ENCODE measurements at regions not wholly inside any gene's neighbourhood (a gene's known extent, or its start where the extent isn't known, plus 50 kb on each side); places are given as distances from the start of the nearest gene placed in this dataset.

DNA sequence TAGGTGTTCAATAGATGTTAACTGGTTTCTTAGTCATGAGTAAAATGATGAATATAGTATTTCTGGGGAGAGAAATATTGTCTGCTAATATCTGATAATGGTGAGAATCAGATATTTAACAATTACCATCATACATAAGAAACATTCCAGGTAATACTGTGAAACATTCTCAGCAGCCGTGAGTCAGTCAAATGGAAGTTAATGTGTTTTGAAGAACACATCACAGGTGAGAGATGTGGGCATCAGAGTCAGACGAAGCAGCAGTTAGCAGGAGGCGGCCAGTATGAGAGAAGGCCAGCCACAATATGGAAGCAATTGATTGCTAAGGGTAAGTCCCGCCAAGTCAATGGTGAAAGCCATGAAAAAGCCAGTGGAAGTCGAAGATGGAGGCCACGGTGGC is 1035.9 kb downstream of the TUSC7 start:
- no peak for DNase-seq

DNA sequence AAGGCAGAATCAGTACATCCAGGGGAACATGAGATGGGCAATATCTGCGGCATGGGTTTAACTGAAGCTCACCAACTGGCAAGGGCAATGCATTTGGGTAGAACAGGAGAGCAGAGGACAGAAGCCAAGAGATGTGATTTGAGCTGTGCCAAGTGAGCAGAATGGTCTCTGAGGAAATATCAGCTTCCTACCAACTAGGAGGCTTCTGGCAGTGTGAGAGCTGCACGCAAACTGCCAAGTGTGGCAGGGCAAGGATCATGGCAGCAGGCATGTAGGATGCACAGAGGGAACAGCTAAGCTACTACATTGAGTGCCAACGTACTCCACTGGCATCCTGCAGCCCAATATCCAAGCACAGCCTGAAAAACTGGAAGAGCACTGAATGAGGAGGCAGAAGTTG is 1036.5 kb downstream of the TUSC7 start:
- DNase-seq = no peak

DNA sequence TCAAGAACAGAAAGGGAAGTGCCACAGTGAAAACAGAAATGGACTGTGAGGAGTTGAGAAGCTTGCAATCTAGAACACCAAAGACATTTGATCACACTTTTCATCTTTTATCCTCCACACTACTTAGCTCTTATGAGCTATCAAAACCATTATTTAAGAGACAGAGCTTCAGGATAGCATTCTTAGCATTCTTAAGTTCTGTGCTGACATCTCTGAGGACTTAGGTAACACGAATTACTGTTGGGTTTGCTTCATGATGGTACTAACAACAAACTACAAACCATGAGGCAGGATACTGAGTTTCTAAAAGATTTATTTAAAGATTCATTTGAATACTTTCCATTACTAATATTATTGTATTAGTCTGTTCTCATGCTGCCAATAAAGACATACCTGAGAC is 1038.6 kb downstream of the TUSC7 start:
- no peak for DNase-seq

DNA sequence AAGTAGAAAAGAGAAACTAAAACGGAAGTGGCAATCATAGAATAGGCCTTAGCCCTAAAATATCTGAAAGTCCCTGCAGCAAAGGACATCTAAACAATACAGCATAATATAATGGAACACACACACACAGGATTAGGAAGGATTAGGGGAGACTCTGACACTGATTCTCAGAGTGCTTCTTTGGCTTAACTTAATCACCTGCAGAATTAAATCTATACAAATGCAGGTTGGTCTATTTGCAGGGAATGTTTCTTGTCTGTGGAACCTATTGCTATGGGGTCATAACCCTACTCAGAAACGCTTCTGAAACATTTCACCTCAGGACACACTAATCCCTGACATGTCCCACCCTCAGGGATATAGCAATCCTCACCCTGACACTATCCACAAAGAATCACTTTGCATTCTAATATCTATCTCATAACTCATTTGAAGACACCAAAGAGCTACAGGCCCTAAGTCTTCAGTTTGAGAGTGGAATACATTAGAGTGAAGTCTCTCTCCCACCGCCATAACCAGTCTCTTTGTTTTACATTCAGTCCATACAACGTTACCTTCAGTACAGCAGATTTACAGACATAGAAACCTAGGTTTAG is 1041.2 kb downstream of the TUSC7 start:
- DNase-seq = no peak

DNA sequence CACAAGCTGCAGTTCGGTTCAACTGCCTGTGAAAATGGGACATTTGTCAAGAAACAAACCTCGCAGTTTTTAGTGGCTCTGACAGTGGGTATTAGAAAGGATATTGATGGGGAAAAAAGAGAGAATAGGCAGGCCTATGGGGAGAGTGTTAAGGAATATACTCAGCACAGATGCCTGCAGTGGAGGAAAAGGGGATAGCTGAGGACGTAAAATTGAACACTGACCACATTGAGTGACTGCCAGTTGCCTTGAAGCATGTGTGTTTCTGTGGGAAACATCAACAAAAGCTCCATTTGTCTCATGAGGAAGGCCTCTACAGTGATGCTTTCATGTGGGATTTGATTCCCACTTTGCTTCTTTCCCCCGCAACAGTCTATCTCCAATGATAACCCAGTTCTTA is 1042.1 kb downstream of the TUSC7 start:
- no peak for DNase-seq

DNA sequence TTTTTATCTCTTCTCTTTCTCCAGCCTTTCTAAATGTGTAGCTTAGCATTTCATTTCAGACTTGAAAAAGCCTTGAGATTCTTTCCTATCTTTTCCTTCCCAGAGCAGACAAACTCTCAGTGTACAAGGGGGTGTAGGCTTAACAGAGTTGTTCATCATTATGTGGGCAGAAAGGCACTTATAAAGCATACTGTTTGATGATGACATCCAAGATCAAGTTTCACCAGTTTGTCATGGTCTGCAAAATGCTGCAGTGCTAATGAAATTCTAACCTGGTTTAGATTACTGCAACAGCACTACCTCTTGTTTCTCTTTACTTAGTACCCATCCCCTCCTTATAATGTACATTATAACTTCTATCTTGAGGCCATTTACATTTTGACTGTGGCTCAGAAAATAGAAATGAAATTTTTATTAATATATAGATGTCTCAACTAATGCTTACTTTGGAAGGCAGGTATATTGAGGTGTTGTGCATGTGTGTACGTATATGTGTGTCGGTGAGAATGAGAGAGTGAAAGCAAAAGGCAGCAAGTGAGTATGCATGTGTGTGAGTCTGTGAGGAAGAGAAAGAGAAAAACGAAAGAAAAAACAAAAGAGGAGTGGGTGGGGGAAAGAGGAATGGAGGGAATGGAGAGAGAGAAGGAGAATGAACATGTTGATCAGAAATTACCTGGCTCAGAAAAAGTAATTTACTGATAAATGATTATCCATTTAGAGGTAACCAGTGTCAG is 1043.6 kb downstream of the TUSC7 start:
- DNase-seq = no peak

DNA sequence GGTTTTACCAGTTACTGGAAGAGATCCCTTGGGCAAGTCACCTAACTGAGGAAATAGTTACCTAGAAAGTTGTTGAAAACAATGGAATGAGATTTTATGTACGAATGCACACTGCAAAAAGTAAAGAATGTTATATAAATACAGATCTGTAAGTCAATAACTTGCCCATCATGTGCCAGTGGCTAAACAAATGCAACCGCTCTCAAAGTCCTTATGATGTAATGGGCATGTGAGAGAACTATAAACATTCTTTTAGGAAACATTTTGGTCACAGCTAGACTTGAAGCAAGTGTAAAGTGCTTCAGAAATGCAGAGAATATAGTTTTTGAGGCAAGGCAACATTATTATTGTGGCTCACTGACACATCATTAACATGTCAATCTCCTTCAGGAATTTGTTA is 1044.5 kb downstream of the TUSC7 start:
- no peak for DNase-seq

DNA sequence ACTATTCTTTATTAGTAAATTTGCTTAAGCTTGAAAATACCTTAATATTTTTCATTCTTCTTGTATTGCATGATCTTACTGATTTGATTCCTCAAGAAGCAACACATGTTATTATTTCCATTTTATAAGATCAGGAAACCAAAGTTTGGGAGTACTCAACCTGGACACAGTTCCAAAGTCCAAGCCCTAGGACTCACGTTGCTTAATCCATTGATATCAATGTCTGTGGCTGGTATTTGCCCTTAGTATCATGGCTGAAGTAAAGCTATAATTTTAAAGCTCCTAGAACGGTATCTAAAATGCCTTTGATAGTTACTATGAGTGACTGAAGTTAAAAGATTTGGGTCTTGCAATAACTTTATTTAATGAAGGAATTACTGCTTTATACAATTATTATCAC is 1045.3 kb downstream of the TUSC7 start:
- DNase-seq = no peak

DNA sequence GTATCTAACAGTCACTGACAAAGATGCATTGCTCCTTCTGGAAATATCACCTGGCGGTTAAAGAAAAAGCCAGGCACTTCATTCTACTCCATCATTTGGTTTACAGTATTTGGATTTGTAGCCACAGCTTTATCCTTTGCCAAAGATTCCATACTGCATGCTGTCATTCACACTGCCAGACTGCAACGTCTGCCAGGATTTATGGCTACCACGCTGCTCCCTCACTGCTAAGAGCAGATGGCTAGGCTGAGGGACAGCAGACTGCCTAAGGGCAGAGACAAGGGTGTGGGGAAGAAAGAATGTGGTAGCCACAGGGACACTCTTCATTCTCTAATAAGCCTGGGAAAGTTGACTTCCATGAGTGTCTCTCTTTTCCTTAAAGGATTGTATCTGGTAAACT is 1047.0 kb downstream of the TUSC7 start:
- DNase-seq = no peak

DNA sequence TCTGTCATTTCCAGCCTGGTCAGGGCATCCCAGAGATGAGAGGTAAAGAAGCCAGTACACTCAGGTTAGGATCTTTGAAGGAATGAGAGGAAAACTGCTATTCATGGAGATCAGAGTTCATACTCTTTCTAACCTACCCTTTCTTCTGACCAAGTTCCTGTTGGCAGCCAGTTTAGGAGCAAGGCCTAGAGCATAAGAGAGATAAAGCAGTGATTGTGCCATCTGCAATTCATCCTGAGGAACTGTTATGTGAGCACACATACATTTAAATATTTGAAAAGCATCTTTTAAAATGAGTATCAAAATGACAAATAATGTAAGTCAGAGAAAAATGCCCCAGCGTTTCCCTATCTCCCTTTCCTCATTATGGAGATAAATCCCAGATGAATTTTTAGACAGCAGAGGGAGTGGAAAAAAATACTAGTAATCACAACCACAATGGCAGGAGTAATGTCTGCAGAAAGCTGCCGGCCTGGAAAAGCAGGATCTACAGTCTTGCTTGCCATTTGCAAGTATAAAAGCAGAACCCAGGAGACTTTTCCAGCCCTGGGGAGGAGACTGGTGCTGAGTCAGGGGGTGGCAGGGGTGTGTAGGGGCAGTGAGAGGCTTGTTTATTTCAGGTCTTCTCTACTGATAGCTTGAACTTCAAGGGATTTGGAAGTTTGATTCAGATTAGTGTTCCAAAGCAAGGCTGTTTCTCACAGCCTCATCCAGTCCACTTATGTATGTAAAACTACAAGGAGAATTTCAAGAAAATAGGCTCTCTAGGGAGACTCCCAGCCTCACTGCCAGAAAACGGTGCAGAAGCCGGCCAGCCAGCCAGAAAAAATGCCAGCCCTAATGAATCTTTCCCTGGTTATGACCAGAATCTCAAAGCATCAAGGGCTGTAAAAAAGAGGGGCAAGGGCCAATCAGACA is 1052.4 kb downstream of the TUSC7 start:
- no peak for DNase-seq

DNA sequence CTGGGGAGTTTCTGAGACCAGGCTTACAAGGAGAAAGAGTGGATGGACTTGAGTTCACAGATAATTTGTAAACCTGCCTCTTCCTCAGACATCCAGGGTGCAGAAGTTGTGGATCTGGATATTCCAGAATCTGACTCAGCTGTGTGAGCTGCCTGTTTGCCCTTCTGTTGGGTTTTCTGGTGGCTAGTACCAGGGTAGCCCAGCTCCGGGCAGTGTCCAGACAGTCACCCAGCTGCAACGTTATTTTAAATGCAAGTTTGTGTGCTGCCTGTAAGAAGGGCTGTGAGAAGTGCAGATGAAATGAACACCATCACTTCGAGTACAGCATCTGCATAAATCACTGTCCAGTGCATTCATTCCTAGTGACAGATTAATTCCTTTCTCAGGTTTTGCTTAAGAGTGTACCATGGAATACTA is 1053.0 kb downstream of the TUSC7 start:
- no peak for DNase-seq

DNA sequence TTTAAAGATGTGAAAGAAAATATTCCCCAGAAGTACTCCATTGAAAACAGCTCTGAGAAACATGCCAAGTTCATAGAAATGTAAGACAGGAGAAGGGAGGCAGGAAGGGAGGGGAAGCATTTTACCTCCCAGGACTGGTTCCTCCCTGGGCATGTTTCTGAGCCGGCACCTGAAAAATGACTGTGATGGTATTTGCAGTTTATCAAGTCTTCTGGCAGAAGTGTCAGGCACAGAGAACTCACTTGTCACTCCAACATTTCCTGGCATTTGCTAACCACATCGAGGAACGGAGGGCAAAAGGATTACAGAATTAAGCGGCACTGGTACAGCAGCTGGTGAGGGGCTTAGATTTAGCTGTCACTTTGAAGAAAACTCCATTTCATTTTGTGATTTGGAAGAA is 1054.0 kb downstream of the TUSC7 start:
- no peak for DNase-seq

DNA sequence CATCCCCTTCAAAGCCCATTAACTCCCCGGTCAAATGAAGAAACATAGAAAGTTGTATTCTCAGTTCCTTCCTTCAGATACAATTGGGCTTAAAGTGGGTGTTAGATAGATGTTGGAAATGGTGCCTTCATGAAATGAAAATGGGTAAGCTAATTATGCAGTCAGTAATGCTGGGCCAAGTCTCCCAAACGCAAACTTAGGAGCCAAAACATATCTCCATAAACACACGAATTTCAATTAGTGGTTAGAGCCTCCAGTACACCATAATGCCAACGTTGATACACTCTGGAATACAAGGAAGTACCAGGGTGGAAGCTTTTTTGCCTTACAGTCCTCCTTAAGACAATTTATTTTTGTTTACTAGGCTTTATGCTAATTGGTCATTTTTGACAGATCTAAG is 1059.0 kb downstream of the TUSC7 start:
- DNase-seq = no peak

DNA sequence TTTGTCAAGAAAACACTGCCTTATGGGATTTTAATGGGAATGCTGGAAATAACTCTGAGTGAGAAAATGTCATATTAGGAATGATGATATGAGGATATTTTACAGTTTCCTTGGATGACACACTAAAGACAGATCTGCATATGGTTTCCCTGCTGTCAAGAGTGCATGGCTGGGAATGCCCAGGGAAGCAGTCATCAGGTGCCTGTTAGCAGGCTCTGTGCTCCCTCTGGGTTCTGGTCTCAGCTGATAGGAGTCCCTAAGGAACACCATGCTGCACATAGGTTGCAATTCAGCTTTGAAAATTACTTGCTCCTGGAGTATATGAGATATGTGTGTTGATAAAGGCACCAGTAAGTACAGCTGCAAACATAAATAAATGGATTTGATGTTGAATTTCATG is 1064.6 kb downstream of the TUSC7 start:
- no peak for DNase-seq

DNA sequence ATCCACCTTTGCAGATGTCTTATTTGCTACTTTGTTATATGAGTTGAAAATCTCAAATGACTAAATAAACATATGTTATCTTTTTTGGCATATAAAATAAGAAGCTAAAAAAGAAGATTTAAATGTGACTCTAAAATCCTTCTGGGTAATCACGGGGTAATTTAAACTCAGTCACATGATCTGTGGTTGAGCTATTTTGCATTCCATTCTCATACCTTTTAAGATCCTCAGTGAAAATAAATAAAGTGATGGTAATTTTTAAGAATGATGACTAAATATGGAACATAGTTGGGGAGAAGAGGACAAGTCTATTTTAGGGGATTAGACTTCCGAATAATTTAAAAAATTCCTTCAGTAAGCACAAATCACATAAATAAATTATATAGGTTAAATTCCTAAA is 1076.8 kb downstream of the TUSC7 start:
- DNase-seq = no peak

DNA sequence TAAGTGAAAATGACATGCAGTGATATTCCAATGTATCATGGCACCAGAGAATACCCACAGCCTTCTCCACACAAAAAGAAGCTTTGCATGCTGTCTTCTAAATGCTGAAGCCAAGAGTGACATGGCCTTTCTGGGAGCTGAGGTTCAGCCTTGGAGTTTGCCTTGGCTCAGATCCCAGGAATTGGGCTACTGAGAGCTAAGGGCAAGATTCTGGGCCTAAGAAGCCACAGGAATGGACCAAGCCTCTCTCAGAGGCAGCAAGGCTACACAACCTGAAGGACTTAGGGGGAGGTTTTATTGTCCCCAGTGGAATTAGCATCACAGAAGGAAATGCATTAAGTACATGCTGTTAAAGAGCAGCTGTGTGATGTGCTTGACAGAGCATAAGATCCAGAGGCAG is 1078.5 kb downstream of the TUSC7 start:
- no peak for DNase-seq

DNA sequence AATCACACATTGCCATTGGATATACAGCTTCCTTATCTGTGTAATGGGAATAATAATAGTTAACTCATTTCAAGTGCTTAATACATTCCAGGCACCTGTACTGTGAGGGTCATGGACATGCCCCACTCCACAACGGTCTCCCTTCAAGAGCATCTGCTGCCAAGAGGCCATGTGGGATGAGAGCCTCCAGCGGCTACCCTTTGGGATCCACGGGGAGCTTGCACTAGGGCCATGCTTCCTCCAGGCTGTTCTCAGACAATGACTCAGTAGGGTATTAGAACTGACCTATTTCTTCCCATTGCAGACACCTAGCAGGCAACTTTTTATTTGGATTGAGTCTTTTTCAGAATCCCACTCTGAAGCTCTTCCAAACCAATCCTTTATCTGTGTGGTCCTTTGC is 1078.9 kb downstream of the TUSC7 start:
- peak in 1 of 3 donors; percentile 15 for DNase-seq

DNA sequence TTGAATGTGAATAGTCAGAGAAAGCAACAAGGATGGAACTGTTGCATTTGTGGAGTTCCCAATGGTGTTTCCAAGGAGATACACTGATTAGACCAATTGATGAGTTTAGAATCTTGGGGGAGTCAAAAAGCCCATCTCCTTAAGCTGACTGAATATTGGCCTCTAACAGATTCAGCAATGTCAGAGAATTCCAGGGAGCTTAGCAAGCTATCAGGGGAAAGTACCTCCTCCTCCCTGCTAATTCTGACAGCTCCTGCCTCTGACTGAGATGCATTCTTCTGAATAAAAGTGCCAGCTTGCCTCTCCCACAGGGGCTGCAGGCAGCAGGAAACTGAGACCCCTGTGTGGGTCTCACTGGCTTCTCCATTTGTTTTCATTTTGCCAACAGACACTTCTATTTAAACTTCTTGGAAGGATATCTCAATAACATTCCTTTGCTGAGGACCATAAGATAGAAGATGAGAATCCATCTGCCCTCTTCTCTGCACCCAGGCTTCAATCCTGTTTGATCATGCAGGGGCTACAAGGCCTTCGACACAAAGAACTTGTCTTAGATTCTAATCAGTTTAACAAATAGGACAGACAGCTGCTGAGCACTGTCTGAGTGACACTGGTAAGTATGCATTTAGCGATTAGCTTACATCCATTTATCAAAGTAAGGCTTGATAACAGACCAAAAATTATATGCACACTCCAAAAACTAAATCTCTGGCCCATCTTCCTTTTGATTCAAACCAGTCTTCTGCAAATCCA is 1080.8 kb downstream of the TUSC7 start:
- no peak for DNase-seq

DNA sequence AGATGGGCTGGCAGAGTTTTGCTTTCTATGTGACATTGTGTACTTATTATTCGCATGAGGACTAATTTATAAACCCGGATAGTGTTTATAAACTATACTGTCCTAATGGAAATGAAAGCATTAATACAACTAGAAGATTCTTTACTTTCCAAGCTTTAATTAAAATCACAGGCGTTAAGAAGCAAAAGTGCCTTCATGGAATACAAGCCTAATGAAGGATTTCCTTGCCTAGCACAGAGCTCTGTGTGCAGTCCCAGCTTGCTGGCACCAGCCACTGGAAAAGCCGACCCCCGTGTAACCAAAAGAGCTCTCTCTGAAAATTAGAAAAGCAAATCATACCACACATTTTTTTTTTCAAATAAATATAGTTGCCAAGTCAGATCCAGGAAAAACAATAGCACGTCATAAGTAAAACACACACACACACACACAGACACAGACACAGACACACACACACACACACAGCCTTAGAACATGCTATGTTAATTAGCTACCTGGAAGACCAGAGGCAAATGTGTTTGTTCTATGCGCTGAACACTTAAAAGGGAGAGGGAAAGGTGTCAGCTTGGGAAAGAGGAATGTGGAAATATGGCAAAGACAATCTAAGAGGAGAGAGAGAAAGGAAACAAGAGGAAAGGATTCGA is 1084.2 kb downstream of the TUSC7 start:
- no peak for DNase-seq

DNA sequence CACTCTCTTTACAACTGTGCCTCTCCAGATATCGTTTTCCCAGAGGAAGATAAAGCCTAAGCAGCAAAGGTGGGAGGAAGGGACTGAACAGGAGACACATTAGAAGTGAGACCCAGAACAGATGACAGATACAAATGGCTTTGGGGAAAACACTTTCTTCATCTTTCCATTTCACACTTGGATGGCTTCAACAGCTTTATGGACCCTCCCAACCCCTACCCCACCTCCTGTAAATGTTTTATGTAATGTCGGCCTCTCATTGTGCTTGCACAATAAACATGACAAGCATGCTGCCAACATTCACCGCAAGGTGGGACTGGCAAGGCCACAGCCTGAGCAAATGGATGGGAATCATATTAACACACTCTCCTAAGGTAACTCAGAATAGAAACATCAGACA is 1088.6 kb downstream of the TUSC7 start:
- DNase-seq = peak in 1 of 3 donors; percentile 8

DNA sequence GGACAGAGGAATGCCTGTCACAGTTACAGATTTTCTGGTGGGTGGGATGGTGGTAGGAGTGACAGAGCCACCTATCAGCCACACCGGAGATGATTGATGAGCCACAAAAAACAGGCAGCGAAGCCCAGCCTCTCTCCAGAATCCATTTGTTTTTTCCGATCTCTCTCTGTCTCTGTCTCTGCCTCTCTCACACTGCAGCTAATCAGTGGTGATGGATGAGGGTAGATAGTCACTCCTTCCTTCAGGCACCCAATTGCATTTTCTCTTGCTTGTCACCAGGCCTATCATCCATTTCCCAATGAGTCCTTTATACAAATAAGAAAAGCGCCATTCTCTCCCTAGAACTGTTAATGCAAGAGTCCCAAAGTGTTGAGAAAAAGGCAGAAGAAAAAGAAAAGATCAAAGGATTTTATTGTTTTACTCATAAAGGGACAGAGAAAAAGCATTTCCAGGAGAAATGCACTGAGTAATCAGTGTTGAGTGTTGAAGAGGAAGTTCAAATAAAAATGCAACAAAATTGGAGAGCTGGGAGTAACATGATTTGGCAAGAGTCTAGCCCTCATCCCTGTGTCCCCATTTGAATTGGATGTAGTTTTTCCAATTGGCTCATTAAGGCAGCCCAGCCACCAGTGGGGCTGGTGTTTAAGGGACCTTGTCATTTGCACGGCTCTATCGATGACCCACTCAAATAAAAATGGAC is 1089.3 kb downstream of the TUSC7 start:
- no peak for DNase-seq

DNA sequence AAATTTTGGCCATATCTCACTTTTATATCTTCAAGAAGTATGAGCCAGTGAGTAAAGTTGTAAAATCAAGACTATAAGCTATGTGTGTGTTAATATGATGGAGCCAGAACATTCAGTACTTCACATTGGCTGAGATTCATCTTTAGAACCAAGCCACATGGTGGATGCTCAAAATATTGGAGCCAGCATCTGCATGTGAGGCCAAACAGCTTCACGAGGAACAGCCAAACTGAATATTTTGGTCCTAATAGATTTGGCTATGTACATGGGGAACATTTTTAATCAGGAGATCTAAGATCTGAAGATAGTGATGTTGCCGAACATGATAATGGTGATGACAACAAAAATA is 1089.8 kb downstream of the TUSC7 start:
- no peak for DNase-seq
